ENCODE measurements at regions not wholly inside any gene's neighbourhood (a gene's known extent, or its start where the extent isn't known, plus 50 kb on each side); places are given as distances from the start of the nearest gene placed in this dataset.
A peak's percentile ranks its signal among the peaks of the same experiment; 100 is the strongest.

DNA sequence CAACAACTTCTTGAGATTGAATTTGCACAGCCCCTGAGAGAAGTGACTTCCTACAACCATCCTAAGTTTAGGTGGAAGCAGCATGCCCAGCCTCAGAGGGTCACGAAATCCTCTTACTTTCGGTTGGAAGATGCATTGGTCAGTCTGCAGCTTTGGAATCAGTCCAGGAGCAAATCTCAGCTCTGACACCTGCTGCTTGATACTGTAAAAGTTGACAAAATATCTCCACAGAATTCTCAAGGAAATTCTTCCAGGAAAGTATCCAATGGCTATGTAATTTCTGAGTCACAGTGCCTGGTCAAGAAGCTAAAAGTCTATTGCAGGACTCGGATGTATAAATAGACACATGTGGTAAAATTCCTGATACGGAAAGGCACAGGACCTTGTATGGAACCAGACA is 414.5 kb upstream of the GYPC start:
- H3K4me1 ChIP-seq, result no peaks in the 10 kb centered on the region
- H3K9me3 ChIP-seq, result no peaks in the 10 kb centered on the region
- WGBS, 2 donors, result 29 to 46% methylated on average over 4 of the region's 4 CpGs
- TF ChIP-seq CTCF (IDR thresholded peaks at IDR 0.05) (no peak), POLR2A (IDR thresholded peaks at IDR 0.05) (no peak)
- H3K36me3 ChIP-seq (ENCODE audit: low read depth, missing control alignments), result no peaks in the 10 kb centered on the region
- intact Hi-C loops (cut with DNase I; ENCODE audit: low total_unique reads), result no loop called here
- no peak overlapping the region for H3K27ac ChIP-seq
- H3K4me3 ChIP-seq, result no peak overlapping the region
- no peak for DNase-seq
- no peaks in the 10 kb centered on the region for H3K27me3 ChIP-seq

GRCh38 chr2:126244937-126245336 is 411.0 kb upstream of the GYPC start:
- Histone ChIP-seq H3K36me3 (ENCODE audit: low read depth, missing control alignments) (no peaks in the 10 kb centered on the region), H3K27ac (no peak overlapping the region), H3K9me3 (no peaks in the 10 kb centered on the region), H3K4me1 (no peaks in the 10 kb centered on the region), H3K27me3 (no peaks in the 10 kb centered on the region), H3K4me3 (no peak overlapping the region)
- intact Hi-C loops (cut with DNase I; ENCODE audit: low total_unique reads), result no loop called here
- peak; percentile 83 for DNase-seq
- TF ChIP-seq CTCF (IDR thresholded peaks at IDR 0.05) (peak in 2 of 3 experiments; percentile 31 to 35), POLR2A (IDR thresholded peaks at IDR 0.05) (no peak)
- WGBS, 2 donors, result 54 to 60% methylated on average over 3 of the region's 3 CpGs

GRCh38 chr2:126253669-126254068 is 402.3 kb upstream of the GYPC start:
- DNase-seq, result no peak
- Histone ChIP-seq H3K9me3 (no peaks in the 10 kb centered on the region), H3K4me3 (no peak overlapping the region), H3K4me1 (no peaks in the 10 kb centered on the region), H3K36me3 (ENCODE audit: low read depth, missing control alignments) (no peaks in the 10 kb centered on the region), H3K27me3 (no peaks in the 10 kb centered on the region), H3K27ac (no peak overlapping the region)
- intact Hi-C loops (cut with DNase I; ENCODE audit: low total_unique reads), result no loop called here
- TF ChIP-seq POLR2A (IDR thresholded peaks at IDR 0.05), result no peak
- no peak for TF ChIP-seq CTCF (IDR thresholded peaks at IDR 0.05)
- 47 to 57% methylated on average over 2 of the region's 2 CpGs for WGBS, 2 donors

GRCh38 chr2:126264625-126265024 is 391.3 kb upstream of the GYPC start:
- H3K27ac ChIP-seq, result no peak overlapping the region
- no peak overlapping the region for H3K4me3 ChIP-seq
- no peaks in the 10 kb centered on the region for H3K27me3 ChIP-seq
- H3K36me3 ChIP-seq (ENCODE audit: low read depth, missing control alignments), result no peaks in the 10 kb centered on the region
- H3K9me3 ChIP-seq, result no peaks in the 10 kb centered on the region
- no peak for TF ChIP-seq CTCF (IDR thresholded peaks at IDR 0.05)
- TF ChIP-seq POLR2A (IDR thresholded peaks at IDR 0.05), result no peak
- intact Hi-C loops (cut with DNase I; ENCODE audit: low total_unique reads), result no loop called here
- no peaks in the 10 kb centered on the region for H3K4me1 ChIP-seq
- no peak for DNase-seq
- 96% methylated on average over 2 of the region's 2 CpGs for WGBS, 2 donors

DNA sequence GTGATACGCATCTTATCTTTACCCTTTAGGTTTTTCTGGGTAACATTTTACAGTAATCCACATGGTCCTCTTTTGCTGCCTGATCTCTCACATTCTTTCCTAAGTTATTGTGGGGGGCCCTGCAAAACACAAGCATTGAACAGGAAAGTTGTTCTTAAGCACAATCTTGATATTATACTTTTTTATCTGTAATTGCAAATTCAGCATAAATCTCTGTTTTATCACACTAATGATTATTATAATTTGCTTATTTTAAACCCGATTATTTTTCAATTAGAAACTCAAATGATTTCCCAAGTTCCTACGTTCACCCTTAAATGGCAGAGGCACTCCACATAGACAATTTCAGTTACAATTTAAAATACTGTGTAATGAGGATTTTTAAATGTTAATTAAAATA is 386.0 kb upstream of the GYPC start:
- DNase-seq, result no peak
- Histone ChIP-seq H3K27ac (no peak overlapping the region), H3K9me3 (no peaks in the 10 kb centered on the region), H3K27me3 (no peaks in the 10 kb centered on the region), H3K36me3 (ENCODE audit: low read depth, missing control alignments) (no peaks in the 10 kb centered on the region), H3K4me3 (no peak overlapping the region), H3K4me1 (no peaks in the 10 kb centered on the region)
- intact Hi-C loops (cut with DNase I; ENCODE audit: low total_unique reads), result no loop called here
- TF ChIP-seq POLR2A (IDR thresholded peaks at IDR 0.05) (no peak), CTCF (IDR thresholded peaks at IDR 0.05) (no peak)
- WGBS, 2 donors, result 85 to 91% methylated on average over 3 of the region's 3 CpGs
